ENCODE measurements at regions not wholly inside any gene's neighbourhood (a gene's known extent, or its start where the extent isn't known, plus 50 kb on each side); places are given as distances from the start of the nearest gene placed in this dataset.
A peak's percentile ranks its signal among the peaks of the same experiment; 100 is the strongest.

GRCh38 chr14:22011253-22011642 is 337.6 kb upstream of the OR4E1 start:
- DNase-seq: no peak

- DNase-seq: no peak
Observed at GRCh38 chr14:22010545-22011252, 337.1 kb upstream of the OR4E1 start.

- DNase-seq: no peak
Observed at GRCh38 chr14:22008766-22009165, 335.1 kb upstream of the OR4E1 start.

- DNase-seq: no peak
Observed at GRCh38 chr14:22007784-22008412, 334.3 kb upstream of the OR4E1 start.

- no peak for DNase-seq
Observed at GRCh38 chr14:22007363-22007762, 333.7 kb upstream of the OR4E1 start.

GRCh38 chr14:22003461-22003860 is 329.8 kb upstream of the OR4E1 start:
- no peak for DNase-seq

GRCh38 chr14:22002860-22003284 is 329.3 kb upstream of the OR4E1 start:
- DNase-seq: no peak

GRCh38 chr14:21999402-21999801 is 325.8 kb upstream of the OR4E1 start:
- DNase-seq: no peak

- DNase-seq: no peak
Observed at GRCh38 chr14:21997300-21997699, 323.7 kb upstream of the OR4E1 start.

- DNase-seq: no peak
Observed at GRCh38 chr14:21995332-21995731, 321.7 kb upstream of the OR4E1 start.

- DNase-seq: no peak
Observed at GRCh38 chr14:21993837-21994236, 320.2 kb upstream of the OR4E1 start.

- no peak for DNase-seq
Observed at GRCh38 chr14:21993070-21993469, 319.5 kb upstream of the OR4E1 start.

- DNase-seq: no peak
Observed at GRCh38 chr14:21991130-21991529, 317.5 kb upstream of the OR4E1 start.

GRCh38 chr14:21990116-21990515 is 316.5 kb upstream of the OR4E1 start:
- DNase-seq: no peak

- DNase-seq: no peak
Observed at GRCh38 chr14:21989090-21989489, 315.5 kb upstream of the OR4E1 start.

- DNase-seq: no peak
Observed at GRCh38 chr14:21988413-21988812, 314.8 kb upstream of the OR4E1 start.

- no peak for DNase-seq
Observed at GRCh38 chr14:21987937-21988336, 314.3 kb upstream of the OR4E1 start.

- no peak for DNase-seq
Observed at GRCh38 chr14:21985081-21985480, 311.5 kb upstream of the OR4E1 start.

GRCh38 chr14:21978999-21979314 is 305.3 kb upstream of the OR4E1 start:
- DNase-seq: no peak

GRCh38 chr14:21978184-21978998 is 304.8 kb upstream of the OR4E1 start:
- peak; percentile 20 for DNase-seq

GRCh38 chr14:21974741-21975140 is 301.1 kb upstream of the OR4E1 start:
- DNase-seq: no peak

- no peak for DNase-seq
Observed at GRCh38 chr14:21965042-21965441, 291.4 kb upstream of the OR4E1 start.

GRCh38 chr14:21964180-21964579 is 290.6 kb upstream of the OR4E1 start:
- no peak for DNase-seq

- no peak for DNase-seq
Observed at GRCh38 chr14:21960636-21961035, 287.0 kb upstream of the OR4E1 start.

Measured in retina (tissue), 1 donor.